ENCODE measurements at regions not wholly inside any gene's neighbourhood (a gene's known extent, or its start where the extent isn't known, plus 50 kb on each side); places are given as distances from the start of the nearest gene placed in this dataset.

GRCh38 chr13:53537586-53537985 lies 509.0 kb downstream of the OLFM4 start:
- no peaks in the 10 kb centered on the region for H3K4me1 ChIP-seq (ENCODE audit: control insufficient read depth, insufficient read depth, low read length)
- H3K4me3 ChIP-seq (ENCODE audit: low read depth, low read length), result no peak overlapping the region
- no peak overlapping the region for H3K9ac ChIP-seq (ENCODE audit: low read depth, low read length)
- H3K27me3 ChIP-seq (ENCODE audit: control insufficient read depth, insufficient read depth, low read length), result no peaks in the 10 kb centered on the region
- no peaks in the 10 kb centered on the region for H3K9me3 ChIP-seq (ENCODE audit: control insufficient read depth, insufficient read depth, low read length)
- H3K36me3 ChIP-seq (ENCODE audit: control insufficient read depth, insufficient read depth, low read length), result no peaks in the 10 kb centered on the region

- no peaks in the 10 kb centered on the region for H3K36me3 ChIP-seq (ENCODE audit: control insufficient read depth, insufficient read depth, low read length)
- no peaks in the 10 kb centered on the region for H3K27me3 ChIP-seq (ENCODE audit: control insufficient read depth, insufficient read depth, low read length)
- no peak overlapping the region for H3K9ac ChIP-seq (ENCODE audit: low read depth, low read length)
- H3K9me3 ChIP-seq (ENCODE audit: control insufficient read depth, insufficient read depth, low read length), result no peaks in the 10 kb centered on the region
- H3K4me1 ChIP-seq (ENCODE audit: control insufficient read depth, insufficient read depth, low read length), result no peaks in the 10 kb centered on the region
- H3K4me3 ChIP-seq (ENCODE audit: low read depth, low read length), result no peak overlapping the region
These were observed 516.8 kb downstream of the OLFM4 start for GRCh38 chr13:53545340-53545941.

GRCh38 chr13:53560556-53560955 lies 531.9 kb downstream of the OLFM4 start:
- no peak overlapping the region for H3K4me3 ChIP-seq (ENCODE audit: low read depth, low read length)
- no peak overlapping the region for H3K9ac ChIP-seq (ENCODE audit: low read depth, low read length)
- H3K4me1 ChIP-seq (ENCODE audit: control insufficient read depth, insufficient read depth, low read length), result no peaks in the 10 kb centered on the region
- no peaks in the 10 kb centered on the region for H3K36me3 ChIP-seq (ENCODE audit: control insufficient read depth, insufficient read depth, low read length)
- H3K9me3 ChIP-seq (ENCODE audit: control insufficient read depth, insufficient read depth, low read length), result no peaks in the 10 kb centered on the region
- no peaks in the 10 kb centered on the region for H3K27me3 ChIP-seq (ENCODE audit: control insufficient read depth, insufficient read depth, low read length)

GRCh38 chr13:53562419-53562818 lies 533.8 kb downstream of the OLFM4 start:
- H3K4me3 ChIP-seq (ENCODE audit: low read depth, low read length), result no peak overlapping the region
- H3K36me3 ChIP-seq (ENCODE audit: control insufficient read depth, insufficient read depth, low read length), result no peaks in the 10 kb centered on the region
- no peaks in the 10 kb centered on the region for H3K4me1 ChIP-seq (ENCODE audit: control insufficient read depth, insufficient read depth, low read length)
- no peaks in the 10 kb centered on the region for H3K9me3 ChIP-seq (ENCODE audit: control insufficient read depth, insufficient read depth, low read length)
- no peak overlapping the region for H3K9ac ChIP-seq (ENCODE audit: low read depth, low read length)
- no peaks in the 10 kb centered on the region for H3K27me3 ChIP-seq (ENCODE audit: control insufficient read depth, insufficient read depth, low read length)

- H3K36me3 ChIP-seq (ENCODE audit: control insufficient read depth, insufficient read depth, low read length), result no peaks in the 10 kb centered on the region
- H3K4me1 ChIP-seq (ENCODE audit: control insufficient read depth, insufficient read depth, low read length), result no peaks in the 10 kb centered on the region
- no peak overlapping the region for H3K9ac ChIP-seq (ENCODE audit: low read depth, low read length)
- no peaks in the 10 kb centered on the region for H3K9me3 ChIP-seq (ENCODE audit: control insufficient read depth, insufficient read depth, low read length)
- no peaks in the 10 kb centered on the region for H3K27me3 ChIP-seq (ENCODE audit: control insufficient read depth, insufficient read depth, low read length)
- no peak overlapping the region for H3K4me3 ChIP-seq (ENCODE audit: low read depth, low read length)
These were observed 539.9 kb downstream of the OLFM4 start for GRCh38 chr13:53568491-53568890.

- H3K9me3 ChIP-seq (ENCODE audit: control insufficient read depth, insufficient read depth, low read length), result no peaks in the 10 kb centered on the region
- H3K9ac ChIP-seq (ENCODE audit: low read depth, low read length), result no peak overlapping the region
- no peaks in the 10 kb centered on the region for H3K36me3 ChIP-seq (ENCODE audit: control insufficient read depth, insufficient read depth, low read length)
- no peaks in the 10 kb centered on the region for H3K27me3 ChIP-seq (ENCODE audit: control insufficient read depth, insufficient read depth, low read length)
- no peak overlapping the region for H3K4me3 ChIP-seq (ENCODE audit: low read depth, low read length)
- H3K4me1 ChIP-seq (ENCODE audit: control insufficient read depth, insufficient read depth, low read length), result no peaks in the 10 kb centered on the region
These were observed 540.8 kb downstream of the OLFM4 start for GRCh38 chr13:53569453-53569852.

GRCh38 chr13:53601113-53601512 lies 572.5 kb downstream of the OLFM4 start:
- Histone ChIP-seq H3K27me3 (ENCODE audit: control insufficient read depth, insufficient read depth, low read length) (no peaks in the 10 kb centered on the region), H3K4me3 (ENCODE audit: low read depth, low read length) (no peak overlapping the region), H3K9me3 (ENCODE audit: control insufficient read depth, insufficient read depth, low read length) (no peaks in the 10 kb centered on the region), H3K36me3 (ENCODE audit: control insufficient read depth, insufficient read depth, low read length) (no peaks in the 10 kb centered on the region), H3K9ac (ENCODE audit: low read depth, low read length) (no peak overlapping the region), H3K4me1 (ENCODE audit: control insufficient read depth, insufficient read depth, low read length) (no peaks in the 10 kb centered on the region)

GRCh38 chr13:53605326-53605725 lies 576.7 kb downstream of the OLFM4 start:
- Histone ChIP-seq H3K9ac (ENCODE audit: low read depth, low read length) (no peak overlapping the region), H3K4me3 (ENCODE audit: low read depth, low read length) (no peak overlapping the region), H3K9me3 (ENCODE audit: control insufficient read depth, insufficient read depth, low read length) (no peaks in the 10 kb centered on the region), H3K4me1 (ENCODE audit: control insufficient read depth, insufficient read depth, low read length) (no peaks in the 10 kb centered on the region), H3K36me3 (ENCODE audit: control insufficient read depth, insufficient read depth, low read length) (no peaks in the 10 kb centered on the region), H3K27me3 (ENCODE audit: control insufficient read depth, insufficient read depth, low read length) (no peaks in the 10 kb centered on the region)

- Histone ChIP-seq H3K27me3 (ENCODE audit: control insufficient read depth, insufficient read depth, low read length) (no peaks in the 10 kb centered on the region), H3K9ac (ENCODE audit: low read depth, low read length) (no peak overlapping the region), H3K4me3 (ENCODE audit: low read depth, low read length) (no peak overlapping the region), H3K36me3 (ENCODE audit: control insufficient read depth, insufficient read depth, low read length) (no peaks in the 10 kb centered on the region), H3K9me3 (ENCODE audit: control insufficient read depth, insufficient read depth, low read length) (no peaks in the 10 kb centered on the region), H3K4me1 (ENCODE audit: control insufficient read depth, insufficient read depth, low read length) (no peaks in the 10 kb centered on the region)
These were observed 583.6 kb downstream of the OLFM4 start for GRCh38 chr13:53612200-53612599.

- Histone ChIP-seq H3K4me3 (ENCODE audit: low read depth, low read length) (no peak overlapping the region), H3K9me3 (ENCODE audit: control insufficient read depth, insufficient read depth, low read length) (no peaks in the 10 kb centered on the region), H3K9ac (ENCODE audit: low read depth, low read length) (no peak overlapping the region), H3K27me3 (ENCODE audit: control insufficient read depth, insufficient read depth, low read length) (no peaks in the 10 kb centered on the region), H3K4me1 (ENCODE audit: control insufficient read depth, insufficient read depth, low read length) (no peaks in the 10 kb centered on the region), H3K36me3 (ENCODE audit: control insufficient read depth, insufficient read depth, low read length) (no peaks in the 10 kb centered on the region)
These were observed 593.8 kb downstream of the OLFM4 start for GRCh38 chr13:53622456-53622855.

- Histone ChIP-seq H3K4me1 (ENCODE audit: control insufficient read depth, insufficient read depth, low read length) (no peaks in the 10 kb centered on the region), H3K9ac (ENCODE audit: low read depth, low read length) (no peak overlapping the region)
These were observed 594.5 kb downstream of the OLFM4 start for GRCh38 chr13:53623146-53623545.

GRCh38 chr13:53631511-53631910 lies 602.9 kb downstream of the OLFM4 start:
- H3K4me1 ChIP-seq (ENCODE audit: control insufficient read depth, insufficient read depth, low read length), result peaks cover 3% of the 10 kb centered on the region
- H3K4me3 ChIP-seq (ENCODE audit: low read depth, low read length), result no peak overlapping the region
- no peaks in the 10 kb centered on the region for H3K9me3 ChIP-seq (ENCODE audit: control insufficient read depth, insufficient read depth, low read length)
- no peak overlapping the region for H3K9ac ChIP-seq (ENCODE audit: low read depth, low read length)
- H3K36me3 ChIP-seq (ENCODE audit: control insufficient read depth, insufficient read depth, low read length), result no peaks in the 10 kb centered on the region
- H3K27me3 ChIP-seq (ENCODE audit: control insufficient read depth, insufficient read depth, low read length), result no peaks in the 10 kb centered on the region

More at GRCh38 chr13:53623146-53623545, 594.5 kb downstream of the OLFM4 start:
- H3K27me3 ChIP-seq (ENCODE audit: control insufficient read depth, insufficient read depth, low read length), result no peaks in the 10 kb centered on the region
- H3K36me3 ChIP-seq (ENCODE audit: control insufficient read depth, insufficient read depth, low read length), result no peaks in the 10 kb centered on the region
- no peak overlapping the region for H3K4me3 ChIP-seq (ENCODE audit: low read depth, low read length)
- H3K9me3 ChIP-seq (ENCODE audit: control insufficient read depth, insufficient read depth, low read length), result no peaks in the 10 kb centered on the region
